ENCODE measurements at regions not wholly inside any gene's neighbourhood (a gene's known extent, or its start where the extent isn't known, plus 50 kb on each side); places are given as distances from the start of the nearest gene placed in this dataset.

- no peak for DNase-seq (ENCODE audit: low spot score)
Measured at GRCh38 chr5:143464723-143465490, 61.4 kb upstream of the NR3C1 start.

DNA sequence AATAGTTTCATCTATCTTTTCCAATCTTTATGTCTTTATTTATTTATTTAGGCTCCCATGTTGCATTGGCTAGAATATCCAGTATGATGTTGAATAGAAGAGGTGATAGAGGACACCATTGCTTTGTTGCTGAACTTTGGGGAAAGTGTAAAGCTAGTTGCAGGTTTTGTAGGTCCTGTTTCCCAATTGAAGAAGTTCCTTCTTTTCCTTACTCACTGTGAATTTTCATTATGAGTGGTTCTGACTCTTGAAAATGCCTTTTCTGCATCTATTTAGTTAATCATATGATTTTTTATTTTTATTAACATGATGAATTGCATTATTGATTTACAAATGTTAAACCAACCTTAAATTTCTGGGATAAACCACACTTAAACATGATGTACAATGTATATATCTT lies 58.9 kb upstream of the NR3C1 start:
- no peak for DNase-seq (ENCODE audit: low spot score)

DNA sequence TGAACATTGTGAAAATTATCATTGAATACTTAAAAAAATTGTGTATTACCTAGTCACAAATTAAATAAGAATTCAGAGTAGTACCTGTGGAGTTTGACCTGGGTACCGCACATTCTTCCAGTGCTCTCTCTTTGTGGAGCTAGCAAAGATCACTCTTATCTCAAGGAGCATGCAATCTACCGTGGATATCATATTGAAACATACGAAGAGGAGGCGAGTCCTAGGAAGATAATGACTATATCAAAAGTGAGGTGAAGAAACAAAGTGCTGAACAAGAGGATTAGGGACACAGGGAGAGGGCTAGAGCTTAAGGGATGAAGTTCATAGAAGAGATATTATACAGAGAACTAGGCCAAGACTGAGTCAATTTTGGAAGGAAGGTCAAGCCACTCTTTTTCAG lies 55.9 kb upstream of the NR3C1 start:
- DNase-seq (ENCODE audit: low spot score) = no peak

GRCh38 chr5:143456952-143457547 lies 53.6 kb upstream of the NR3C1 start:
- DNase-seq (ENCODE audit: low spot score) = no peak

- DNase-seq (ENCODE audit: low spot score) = no peak
Measured at GRCh38 chr5:143454936-143455516, 51.5 kb upstream of the NR3C1 start.

GRCh38 chr5:143453720-143454119 lies 50.2 kb upstream of the NR3C1 start:
- DNase-seq (ENCODE audit: low spot score) = no peak
